Lower leg skin (tissue), 4 donors: ENCODE measurements at regions not wholly inside any gene's neighbourhood (a gene's known extent, or its start where the extent isn't known, plus 50 kb on each side); places are given as distances from the start of the nearest gene placed in this dataset.

Experiments used
- DNase-seq, 2 donors: peaks; one replicate each; pipeline ENCODE4 v3.0.0-alpha.2; 2019; ENCODE audit warnings: low spot score in 2 of 2
- H3K4me3 ChIP-seq: fragments of 200-600 bp; sonication (generic); 2 replicates; pipeline ENCODE4 v1.5.1; 2017; ENCODE audit warnings: mild to moderate bottlenecking, low read depth; ENCODE audit not compliant: poor library complexity, severe bottlenecking
- CTCF ChIP-seq, 3 donors: fragments of 450-650 bp; IDR thresholded peaks; one replicate each; pipeline ENCODE4 v1.5.1; 2016; ENCODE audit warnings: antibody characterized with exemption in 3 of 3, mild to moderate bottlenecking in 3 of 3, moderate library complexity in 2 of 3
- POLR2A ChIP-seq, 2 donors: fragments of 450-650 bp; IDR thresholded peaks; one replicate each; pipeline ENCODE4 v1.6.1; 2016 to 2017; ENCODE audit warnings: antibody characterized with exemption in 2 of 2, mild to moderate bottlenecking in 1 of 2, moderate library complexity in 1 of 2
- WGBS, 2 donors: methylation state at CpG; one replicate each; pipeline ENCODE4 v1.1.5; 2018; 5-methylcytosine and 5-hydroxymethylcytosine counted together
- intact Hi-C: fragments of 100-400 bp; cut with DNase I; formaldehyde crosslinking; loops from one replicate; pipeline ENCODE4 v1.15.0; 2023; ENCODE audit warnings: low total_unique reads

DNA sequence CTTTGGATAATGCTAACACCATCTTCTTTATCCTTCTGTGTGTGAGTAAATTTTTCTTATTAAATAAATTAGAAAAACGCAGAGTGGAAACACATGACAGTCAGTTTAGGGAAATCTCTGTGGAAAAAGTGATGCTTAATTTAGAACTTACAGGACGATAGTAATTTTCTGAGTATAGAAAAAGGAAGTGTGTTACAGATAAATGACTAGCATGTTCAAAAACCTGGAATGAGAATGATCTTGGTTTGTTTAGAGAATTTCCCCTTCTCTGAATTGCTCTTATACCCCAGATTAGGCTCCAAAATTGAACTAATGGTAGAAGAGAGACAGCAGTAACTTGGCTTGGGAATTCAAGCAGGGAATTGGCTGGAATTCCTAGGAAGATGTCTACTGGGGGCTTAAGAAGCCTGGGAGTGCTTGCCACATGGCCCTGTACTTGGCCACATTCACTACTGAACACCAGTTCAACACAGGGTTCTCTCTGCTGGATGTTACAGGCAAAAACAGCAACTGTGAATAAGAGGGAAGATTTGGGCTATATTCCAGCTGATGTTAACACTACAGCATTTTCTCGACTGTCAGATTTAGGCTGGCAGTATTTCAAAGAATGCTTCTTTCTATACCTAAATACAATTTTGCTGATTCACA is 1004.2 kb downstream of the TTLL7 start:
- no peak overlapping the region for H3K4me3 ChIP-seq
- intact Hi-C loops: no loop called here
- DNase-seq: no peak
- TF ChIP-seq CTCF (IDR thresholded peaks at IDR 0.05) (no peak), POLR2A (IDR thresholded peaks at IDR 0.05) (no peak)
- WGBS, 2 donors: 30 to 37% methylated on average over 3 of the region's 3 CpGs

DNA sequence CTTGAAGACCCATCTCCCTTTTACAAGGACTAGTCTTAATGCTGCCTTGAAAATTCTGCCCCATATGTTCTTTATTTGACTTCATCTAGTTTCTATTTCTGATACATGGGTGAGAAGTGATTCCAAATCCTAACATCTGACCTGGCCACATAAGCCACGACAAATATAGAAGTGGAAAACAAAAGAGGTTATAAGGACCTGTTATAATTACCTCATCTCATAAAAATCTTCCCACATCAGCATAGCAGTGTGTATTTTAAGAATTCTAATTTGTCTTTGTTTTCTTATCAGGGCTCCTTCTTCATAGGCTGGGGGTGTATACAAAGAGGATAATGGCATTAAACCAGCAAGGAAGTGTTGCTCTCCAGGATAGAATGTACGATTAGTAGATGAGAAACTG is 1007.4 kb downstream of the TTLL7 start:
- intact Hi-C loops: no loop called here
- WGBS, 2 donors: 60 to 67% methylated on average over 2 of the region's 2 CpGs
- no peak for DNase-seq
- H3K4me3 ChIP-seq: no peak overlapping the region
- no peak for TF ChIP-seq CTCF (IDR thresholded peaks at IDR 0.05)
- TF ChIP-seq POLR2A (IDR thresholded peaks at IDR 0.05): no peak

DNA sequence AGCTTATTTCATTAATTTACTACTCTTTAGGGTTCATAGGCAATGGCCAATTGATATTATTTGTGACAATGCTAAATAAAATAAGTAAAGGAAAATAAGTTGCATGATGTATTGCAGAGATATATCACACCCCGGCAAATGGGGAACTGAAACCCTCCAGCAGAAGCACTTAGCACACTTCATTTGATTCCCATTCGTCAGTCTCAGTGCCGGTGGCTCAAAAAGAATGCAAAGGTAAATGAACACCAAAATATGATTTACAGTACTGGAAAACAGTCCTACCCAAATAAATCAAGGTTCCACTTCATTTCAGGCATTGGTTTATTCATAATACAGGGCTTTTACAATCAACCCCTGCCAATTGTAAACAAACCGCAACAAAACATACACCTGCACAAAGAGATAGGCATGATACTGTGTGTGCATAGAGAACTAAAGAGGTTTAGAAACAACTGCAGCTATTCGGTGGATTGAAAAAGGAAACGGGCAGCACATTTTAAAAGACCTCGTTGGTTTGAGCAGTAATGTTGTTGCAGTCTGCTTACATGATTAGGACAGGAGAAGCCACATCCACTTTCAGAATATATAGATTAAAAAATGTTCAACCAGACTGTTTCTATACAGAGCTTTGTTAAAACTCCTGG is 1019.2 kb downstream of the TTLL7 start:
- TF ChIP-seq CTCF (IDR thresholded peaks at IDR 0.05) (no peak), POLR2A (IDR thresholded peaks at IDR 0.05) (no peak)
- no peak for DNase-seq
- intact Hi-C loops: no loop called here
- no peak overlapping the region for H3K4me3 ChIP-seq
- 70 to 78% methylated on average over 7 of the region's 7 CpGs for WGBS, 2 donors

DNA sequence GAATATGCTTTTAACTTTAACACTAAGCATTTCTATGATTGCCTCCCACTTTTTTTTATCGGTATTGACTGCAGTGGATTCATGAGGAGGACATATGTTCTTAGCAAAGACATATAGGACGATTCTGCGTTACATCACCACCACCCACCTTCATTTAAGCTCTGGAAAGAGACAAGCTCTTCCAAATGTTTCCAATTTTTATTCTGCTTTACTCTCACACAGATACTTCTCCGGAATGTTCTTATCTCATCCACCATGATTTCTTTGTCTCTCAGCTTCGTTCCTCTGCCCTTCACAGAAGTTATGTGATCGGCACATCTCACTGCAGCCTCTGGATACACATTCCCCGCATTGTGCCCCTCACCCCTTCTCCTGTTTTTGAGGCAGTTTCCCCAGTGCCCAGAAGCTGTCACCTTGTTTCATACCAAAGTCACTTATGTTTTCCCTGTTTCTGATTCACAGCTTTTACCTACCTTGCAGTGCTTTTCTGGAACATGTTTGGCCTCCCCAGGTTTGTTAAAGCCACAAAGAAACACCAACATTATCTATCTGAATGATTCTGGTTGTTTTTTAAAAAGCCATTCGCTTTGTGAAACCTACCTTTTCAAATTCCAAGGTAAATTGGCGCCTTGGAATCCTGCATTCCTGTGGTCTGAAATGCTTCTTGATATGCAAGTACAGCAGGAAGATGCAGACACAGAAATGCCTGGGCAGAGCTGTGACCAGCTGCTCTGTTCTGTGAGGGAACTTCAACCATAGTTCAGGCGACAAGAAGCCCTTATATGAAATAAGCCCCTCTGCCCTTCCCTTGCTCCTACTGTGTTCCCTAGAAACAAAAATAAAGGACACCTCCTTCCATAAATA is 1020.2 kb downstream of the TTLL7 start:
- H3K4me3 ChIP-seq: no peak overlapping the region
- no peak for DNase-seq
- WGBS, 2 donors: 88% methylated on average over 10 of the region's 10 CpGs
- intact Hi-C loops: no loop called here
- TF ChIP-seq POLR2A (IDR thresholded peaks at IDR 0.05) (no peak), CTCF (IDR thresholded peaks at IDR 0.05) (no peak)

DNA sequence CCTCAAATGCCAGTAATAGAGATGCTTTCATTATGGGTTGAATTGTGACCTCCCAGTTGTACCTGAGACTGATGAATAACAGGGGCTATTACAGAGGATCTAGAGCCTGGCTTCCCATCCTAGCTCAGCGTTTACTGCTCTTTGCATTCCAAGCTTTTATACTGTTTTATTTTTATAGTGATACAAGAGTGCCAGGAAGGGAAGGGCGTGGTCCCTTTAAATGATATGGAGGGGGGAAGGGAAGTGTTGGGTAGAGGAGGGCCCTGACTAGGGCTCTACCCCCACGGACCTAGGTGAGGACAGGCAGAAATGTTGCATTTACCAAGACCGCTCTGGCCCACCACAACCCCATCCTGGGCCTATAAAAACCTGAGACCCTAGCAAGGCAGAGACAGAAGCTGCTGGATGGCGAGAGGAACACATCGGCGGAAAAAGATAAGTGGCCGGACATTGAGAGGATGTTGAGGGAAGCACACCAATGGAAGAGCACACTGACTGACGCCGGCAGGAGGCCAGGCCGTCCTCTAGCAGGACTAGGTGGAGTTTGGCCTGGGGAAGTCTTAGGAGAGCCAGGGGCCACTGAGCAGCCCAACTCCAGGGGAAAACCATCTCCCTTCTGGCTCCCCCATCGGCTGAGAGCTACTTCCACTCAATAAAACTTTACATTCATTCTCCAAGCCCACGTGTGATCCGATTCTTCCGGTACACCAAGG is 1025.9 kb downstream of the TTLL7 start:
- 84 to 87% methylated on average over 15 of the region's 15 CpGs for WGBS, 2 donors
- H3K4me3 ChIP-seq: no peak overlapping the region
- DNase-seq: no peak
- intact Hi-C loops: no loop called here
- TF ChIP-seq POLR2A (IDR thresholded peaks at IDR 0.05) (no peak), CTCF (IDR thresholded peaks at IDR 0.05) (no peak)
